ENCODE measurements at regions not wholly inside any gene's neighbourhood (a gene's known extent, or its start where the extent isn't known, plus 50 kb on each side); places are given as distances from the start of the nearest gene placed in this dataset.

DNA sequence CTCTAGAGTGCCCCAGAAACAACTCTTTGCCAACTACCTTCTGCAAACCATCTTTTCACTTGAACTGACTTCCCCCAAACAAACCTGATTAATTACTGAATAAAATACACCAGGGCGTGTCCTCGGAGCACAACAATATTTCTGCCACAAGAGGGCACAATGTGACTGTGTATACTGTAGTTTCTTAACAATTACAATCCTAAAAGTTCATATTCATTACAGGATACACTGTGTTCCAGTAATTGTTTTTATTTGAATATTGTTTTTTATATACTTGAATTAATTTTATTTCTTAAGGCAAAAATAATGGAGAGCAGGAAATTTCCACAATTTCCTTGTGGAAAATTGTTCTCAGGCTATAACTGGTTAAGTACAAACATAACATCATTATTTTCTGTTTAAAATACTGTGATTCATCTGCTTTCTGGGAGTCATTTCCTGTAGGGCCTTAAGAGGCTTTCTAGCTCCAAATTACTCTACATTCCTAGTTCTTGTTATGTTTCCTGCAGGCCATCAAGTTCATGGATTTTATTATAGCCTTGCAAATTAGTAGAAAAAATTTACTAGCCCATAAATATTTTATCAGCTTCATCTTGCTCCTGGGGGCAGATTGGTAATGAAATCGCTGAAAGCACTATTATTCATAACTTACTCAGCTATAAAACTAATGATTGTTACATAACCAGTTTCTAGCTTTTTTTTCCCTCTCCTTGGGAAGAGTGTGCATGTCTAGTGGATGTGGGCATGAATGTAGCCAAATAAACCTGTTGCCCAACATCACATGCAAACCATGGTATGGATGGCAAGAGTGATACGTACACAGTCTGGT lies 51.9 kb upstream of the SLC22A16 start:
- ChIA-PET CTCF (interaction anchor here (0.6 to 1.5 kb wide), 5 partner anchors 9 to 483 kb away, joined by 3 to 7 read pairs (median 4); no protein-coding TSS in a partner anchor), POLR2A (ENCODE audit: unreplicated experiment) (interaction anchor here (1.0 kb wide), 1 partner anchor 346 kb away, joined by 3 read pairs; the partner anchor contains the start of gene AMD1)
- in situ Hi-C loops (cut with MboI; ENCODE audit: low sequenced_read_pairs) (loop anchor here (10.0 to 25.0 kb wide), 2 partner anchors 426 to 684 kb away; partner anchors contain the start of gene GTF3C6), intact Hi-C loops (cut with micrococcal nuclease) (loop anchor here (1.0 to 2.0 kb wide), 6 partner anchors 154 to 682 kb away; partner anchors contain the start of genes CDK19 and GTF3C6), dilution Hi-C loops (cut with HindIII; ENCODE audit: low sequenced_read_pairs, unreplicated experiment) (no loop called here)
- peak overlapping the region; percentile 87 for H2AFZ ChIP-seq (replicated peaks; ENCODE audit: low read length, poor library complexity)
- ATAC-seq (ENCODE audit: low read depth), result peak; percentile 87
- peak overlapping the region; percentile 94 for H2AK9ac ChIP-seq (replicated peaks; ENCODE audit: low read depth, low read length, poor library complexity)
- WGBS, 2 experiments (ENCODE audit: extremely low coverage in 2 of 2, insufficient read length in 1 of 2), result no CpG with 5 or more reads among the region's 4 CpGs
- no peaks in the 10 kb centered on the region for H3K36me3 ChIP-seq (ENCODE audit: control insufficient read depth, insufficient read depth, low read length)
- no TSS peak for BruUV-seq (replicated peaks)
- no peaks in the 10 kb centered on the region for H3K27me3 ChIP-seq (ENCODE audit: control insufficient read depth, insufficient read depth, low read length)
- H4K5ac ChIP-seq (ENCODE audit: low read depth, low read length), result peak overlapping the region; percentile 85; the same call in 1 of the 2 replicates
- H3K4ac ChIP-seq (ENCODE audit: low read depth, low read length), result peak overlapping the region; percentile 97
- peaks cover 1% of the 10 kb centered on the region; the same call in 1 of the 2 replicates for H3K9me3 ChIP-seq (ENCODE audit: control insufficient read depth, insufficient read depth, low read length)
- peak overlapping the region; percentile 73 for H3K27ac ChIP-seq (ENCODE audit: insufficient read depth, low read length)
- peak; percentile 88 for DNase-seq
- H3K4me2 ChIP-seq (ENCODE audit: low read depth, low read length), result peak overlapping the region; percentile 7; the same call in 1 of the 2 replicates
- H3K79me1 ChIP-seq (ENCODE audit: low read depth in 1 of 2, low read length in 2 of 2), result no peaks in the 10 kb centered on the region; a peak in 1 of 4 replicates
- peak overlapping the region; percentile 90; the same call in 1 of the 2 replicates for H3K18ac ChIP-seq (ENCODE audit: low read depth, low read length)
- H2BK120ac ChIP-seq (ENCODE audit: low read depth, low read length), result peak overlapping the region; percentile 97
- H3K56ac ChIP-seq (ENCODE audit: extremely low read depth, insufficient read depth, low read length), result peak overlapping the region; percentile 71; the same call in 1 of the 2 replicates
- peak overlapping the region; percentile 94 for H3K23ac ChIP-seq (ENCODE audit: low read depth, low read length)
- peak overlapping the region; percentile 88 for H2BK5ac ChIP-seq (ENCODE audit: low read depth, low read length, poor library complexity, severe bottlenecking)
- H4K91ac ChIP-seq (ENCODE audit: insufficient read depth, low read depth, low read length), result peak overlapping the region; percentile 87
- no peak overlapping the region for H3K9ac ChIP-seq (ENCODE audit: low read depth, low read length)
- H3K4me1 ChIP-seq (ENCODE audit: control insufficient read depth, insufficient read depth, low read length), result peaks cover 13% of the 10 kb centered on the region
- H3K4me3 ChIP-seq (ENCODE audit: insufficient read depth, low read depth, low read length), result no peak overlapping the region
- peak overlapping the region; percentile 100 for H2AK5ac ChIP-seq (ENCODE audit: low read depth, low read length)
- H2BK20ac ChIP-seq (ENCODE audit: low read depth, low read length), result peak overlapping the region; percentile 97
- peak overlapping the region; percentile 60 to 96 for H4K8ac ChIP-seq (ENCODE audit: low read depth in 2 of 2, low read length in 2 of 2)
- peak overlapping the region; percentile 96 for H3K14ac ChIP-seq (replicated peaks; ENCODE audit: low read depth, low read length)
- H4K20me1 ChIP-seq (ENCODE audit: insufficient read depth, low read length), result no peaks in the 10 kb centered on the region
- H2BK15ac ChIP-seq (ENCODE audit: low read depth, low read length), result peak overlapping the region; percentile 93
- H3K9me1 ChIP-seq (ENCODE audit: insufficient read depth, low read length), result peaks cover 10% of the 10 kb centered on the region; the same call in 1 of the 2 replicates
- TF ChIP-seq NFE2L2 (IDR thresholded peaks at IDR 0.05; ENCODE audit: low read depth, low read length) (no peak), MAZ (IDR thresholded peaks at IDR 0.05; ENCODE audit: borderline replicate concordance, low read depth, low read length) (no peak), POLR2A (IDR thresholded peaks at IDR 0.05; ENCODE audit: low read depth, low read length) (no peak), FOS (IDR thresholded peaks at IDR 0.05; ENCODE audit: low read depth, low read length) (0 out of 2 replicates have a peak, but pooled peaks have one; percentile 18), MXI1 (IDR thresholded peaks at IDR 0.05; ENCODE audit: borderline replicate concordance, low read depth, low read length) (no peak), MAFK (IDR thresholded peaks at IDR 0.05; ENCODE audit: low read depth, low read length) (no peak), CEBPB (IDR thresholded peaks at IDR 0.05; ENCODE audit: low read depth, low read length) (peak; percentile 56), RFX5 (IDR thresholded peaks at IDR 0.05; ENCODE audit: low read depth, low read length) (no peak; the same call in 1 of the 2 replicates), RCOR1 (IDR thresholded peaks at IDR 0.05; ENCODE audit: insufficient replicate concordance, low read length) (no peak), RAD21 (IDR thresholded peaks at IDR 0.05; ENCODE audit: low read length) (peak; percentile 86)
- TF ChIP-seq, protein P1, sequence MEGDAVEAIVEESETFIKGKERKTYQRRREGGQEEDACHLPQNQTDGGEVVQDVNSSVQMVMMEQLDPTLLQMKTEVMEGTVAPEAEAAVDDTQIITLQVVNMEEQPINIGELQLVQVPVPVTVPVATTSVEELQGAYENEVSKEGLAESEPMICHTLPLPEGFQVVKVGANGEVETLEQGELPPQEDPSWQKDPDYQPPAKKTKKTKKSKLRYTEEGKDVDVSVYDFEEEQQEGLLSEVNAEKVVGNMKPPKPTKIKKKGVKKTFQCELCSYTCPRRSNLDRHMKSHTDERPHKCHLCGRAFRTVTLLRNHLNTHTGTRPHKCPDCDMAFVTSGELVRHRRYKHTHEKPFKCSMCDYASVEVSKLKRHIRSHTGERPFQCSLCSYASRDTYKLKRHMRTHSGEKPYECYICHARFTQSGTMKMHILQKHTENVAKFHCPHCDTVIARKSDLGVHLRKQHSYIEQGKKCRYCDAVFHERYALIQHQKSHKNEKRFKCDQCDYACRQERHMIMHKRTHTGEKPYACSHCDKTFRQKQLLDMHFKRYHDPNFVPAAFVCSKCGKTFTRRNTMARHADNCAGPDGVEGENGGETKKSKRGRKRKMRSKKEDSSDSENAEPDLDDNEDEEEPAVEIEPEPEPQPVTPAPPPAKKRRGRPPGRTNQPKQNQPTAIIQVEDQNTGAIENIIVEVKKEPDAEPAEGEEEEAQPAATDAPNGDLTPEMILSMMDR (conservative IDR thresholded peaks at IDR 0.05; ENCODE audit: low read depth, low read length), result peak; percentile 86
- TF ChIP-seq, protein P2, sequence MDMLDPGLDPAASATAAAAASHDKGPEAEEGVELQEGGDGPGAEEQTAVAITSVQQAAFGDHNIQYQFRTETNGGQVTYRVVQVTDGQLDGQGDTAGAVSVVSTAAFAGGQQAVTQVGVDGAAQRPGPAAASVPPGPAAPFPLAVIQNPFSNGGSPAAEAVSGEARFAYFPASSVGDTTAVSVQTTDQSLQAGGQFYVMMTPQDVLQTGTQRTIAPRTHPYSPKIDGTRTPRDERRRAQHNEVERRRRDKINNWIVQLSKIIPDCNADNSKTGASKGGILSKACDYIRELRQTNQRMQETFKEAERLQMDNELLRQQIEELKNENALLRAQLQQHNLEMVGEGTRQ (IDR thresholded peaks at IDR 0.05; ENCODE audit: low read depth, low read length), result no peak
- TF ChIP-seq, protein P3, sequence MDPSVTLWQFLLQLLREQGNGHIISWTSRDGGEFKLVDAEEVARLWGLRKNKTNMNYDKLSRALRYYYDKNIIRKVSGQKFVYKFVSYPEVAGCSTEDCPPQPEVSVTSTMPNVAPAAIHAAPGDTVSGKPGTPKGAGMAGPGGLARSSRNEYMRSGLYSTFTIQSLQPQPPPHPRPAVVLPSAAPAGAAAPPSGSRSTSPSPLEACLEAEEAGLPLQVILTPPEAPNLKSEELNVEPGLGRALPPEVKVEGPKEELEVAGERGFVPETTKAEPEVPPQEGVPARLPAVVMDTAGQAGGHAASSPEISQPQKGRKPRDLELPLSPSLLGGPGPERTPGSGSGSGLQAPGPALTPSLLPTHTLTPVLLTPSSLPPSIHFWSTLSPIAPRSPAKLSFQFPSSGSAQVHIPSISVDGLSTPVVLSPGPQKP (IDR thresholded peaks at IDR 0.05; ENCODE audit: borderline replicate concordance, low read depth, low read length), result no peak
